ENCODE measurements at regions not wholly inside any gene's neighbourhood (a gene's known extent, or its start where the extent isn't known, plus 50 kb on each side); places are given as distances from the start of the nearest gene placed in this dataset.

- DNase-seq: no peak
Observed at GRCh38 chr18:66826211-66826610, 222.3 kb upstream of the CDH19 start.

GRCh38 chr18:66825347-66825746 is 221.5 kb upstream of the CDH19 start:
- no peak for DNase-seq

- DNase-seq: no peak
Observed at GRCh38 chr18:66819235-66819634, 215.3 kb upstream of the CDH19 start.

- DNase-seq: no peak
Observed at GRCh38 chr18:66813138-66813537, 209.2 kb upstream of the CDH19 start.

GRCh38 chr18:66795051-66795450 is 191.2 kb upstream of the CDH19 start:
- no peak for DNase-seq

DNA sequence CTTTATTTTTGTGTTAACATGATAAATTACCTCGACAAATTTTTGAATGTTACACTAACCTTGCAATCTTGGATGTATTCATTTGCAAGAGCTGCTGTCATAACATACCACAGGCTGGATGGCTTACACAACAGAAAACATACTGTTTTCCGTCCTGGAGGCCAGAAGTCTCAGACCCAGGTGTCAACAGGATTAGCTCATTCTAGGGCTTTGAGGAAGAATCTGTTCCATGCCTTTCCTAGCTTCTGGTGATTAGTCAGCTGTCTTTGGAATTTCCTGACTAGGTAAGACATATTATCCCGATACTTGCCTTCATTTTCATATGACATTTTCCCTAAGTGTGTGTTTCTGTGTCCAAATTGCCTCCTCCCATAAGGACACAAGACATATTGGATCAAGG is 188.6 kb upstream of the CDH19 start:
- no peak for DNase-seq

DNA sequence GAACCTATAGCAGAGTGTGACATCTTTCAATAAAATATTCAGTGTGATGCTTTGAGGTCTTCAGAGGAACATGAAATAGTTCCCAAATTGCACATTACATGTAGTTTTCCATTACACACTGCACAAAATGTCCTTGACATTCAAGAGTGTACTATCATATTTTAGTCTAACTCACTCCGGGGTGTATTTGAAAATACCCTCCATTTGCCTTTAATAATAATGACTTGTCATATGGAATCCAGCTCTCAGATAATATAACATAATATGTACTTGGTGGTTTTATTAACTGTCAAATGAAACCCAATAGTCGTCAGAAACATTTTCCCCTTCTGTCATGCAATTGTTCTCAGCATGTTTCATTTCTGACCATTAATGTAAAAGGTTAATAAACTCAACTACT is 176.7 kb upstream of the CDH19 start:
- DNase-seq: no peak

DNA sequence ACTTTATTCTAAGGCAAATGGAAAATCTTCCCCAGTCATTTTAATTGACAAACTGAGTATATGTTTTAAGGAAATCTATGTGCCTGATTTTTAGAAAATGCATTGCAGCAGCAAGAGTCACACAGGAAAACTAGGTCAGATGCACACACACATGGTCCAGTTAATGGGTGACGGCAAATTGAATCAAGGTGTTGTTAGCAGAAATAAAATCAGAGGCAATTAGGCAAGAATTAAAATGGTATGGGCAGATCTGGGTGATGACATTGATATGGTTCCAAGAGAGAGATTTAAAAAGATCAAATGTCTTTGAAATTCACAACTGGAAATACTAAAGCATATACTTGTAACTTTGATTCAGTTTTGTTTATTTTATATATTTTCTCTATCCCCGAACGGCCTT is 174.2 kb upstream of the CDH19 start:
- no peak for DNase-seq

DNA sequence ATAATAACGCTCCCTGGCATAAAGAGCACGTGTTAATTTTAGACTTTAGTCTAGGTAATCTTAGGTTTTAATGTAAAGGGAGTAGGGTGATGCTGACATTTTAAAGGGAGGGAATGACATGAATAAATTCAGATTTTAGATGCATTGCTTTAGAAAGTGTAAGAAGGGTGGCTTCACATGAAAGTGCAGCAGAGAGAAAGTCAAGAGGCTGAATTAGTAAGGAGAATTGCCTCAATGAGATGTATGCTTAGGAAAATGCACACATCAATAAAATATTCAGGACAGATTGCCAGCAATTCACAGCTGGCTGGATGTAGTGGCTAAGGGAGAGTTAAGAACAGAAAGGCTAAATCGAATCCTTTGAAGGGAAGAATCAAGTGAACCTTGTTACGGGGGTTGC is 165.5 kb upstream of the CDH19 start:
- no peak for DNase-seq

DNA sequence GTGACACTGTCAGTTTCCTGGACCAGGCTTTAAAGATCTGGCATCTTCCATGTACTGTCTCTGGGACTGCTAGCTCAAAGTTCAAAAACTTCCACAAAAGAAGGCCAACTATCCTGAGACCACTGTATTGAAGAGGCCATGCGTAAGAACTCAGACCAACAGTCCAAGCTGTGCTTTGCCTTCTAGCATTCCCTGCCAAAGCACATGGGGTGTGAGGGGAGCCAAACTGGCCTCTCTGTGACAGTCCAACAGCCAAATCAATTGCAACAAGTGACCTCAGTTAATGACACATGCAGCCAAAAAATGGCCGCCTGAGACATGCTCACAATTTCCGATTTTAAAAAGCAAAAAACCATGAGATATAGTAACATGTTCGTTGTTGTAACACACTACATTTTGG is 160.3 kb upstream of the CDH19 start:
- no peak for DNase-seq

GRCh38 chr18:66761166-66761565 is 157.3 kb upstream of the CDH19 start:
- no peak for DNase-seq

- DNase-seq: no peak
Observed at GRCh38 chr18:66760559-66760958, 156.7 kb upstream of the CDH19 start.

- no peak for DNase-seq
Observed at GRCh38 chr18:66759050-66759828, 155.3 kb upstream of the CDH19 start.

DNA sequence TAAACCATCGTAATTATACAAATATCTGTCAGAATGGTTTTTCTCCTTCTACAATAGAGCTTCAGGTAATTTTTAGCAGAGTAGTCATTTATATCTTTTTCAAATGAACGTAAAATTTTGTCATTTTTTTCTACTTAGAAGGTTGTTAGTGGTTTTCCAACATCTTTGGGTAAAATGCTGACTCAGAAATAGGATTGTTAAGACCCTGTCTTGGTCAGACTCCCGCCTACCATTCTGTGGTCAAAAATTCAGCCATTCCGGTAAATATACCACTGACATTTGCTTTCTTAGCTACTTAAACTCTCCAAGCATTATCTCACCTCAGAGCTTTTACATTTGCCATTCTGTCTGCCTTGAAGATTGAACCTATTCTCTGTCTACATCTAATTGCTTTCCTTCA is 154.1 kb upstream of the CDH19 start:
- no peak for DNase-seq

DNA sequence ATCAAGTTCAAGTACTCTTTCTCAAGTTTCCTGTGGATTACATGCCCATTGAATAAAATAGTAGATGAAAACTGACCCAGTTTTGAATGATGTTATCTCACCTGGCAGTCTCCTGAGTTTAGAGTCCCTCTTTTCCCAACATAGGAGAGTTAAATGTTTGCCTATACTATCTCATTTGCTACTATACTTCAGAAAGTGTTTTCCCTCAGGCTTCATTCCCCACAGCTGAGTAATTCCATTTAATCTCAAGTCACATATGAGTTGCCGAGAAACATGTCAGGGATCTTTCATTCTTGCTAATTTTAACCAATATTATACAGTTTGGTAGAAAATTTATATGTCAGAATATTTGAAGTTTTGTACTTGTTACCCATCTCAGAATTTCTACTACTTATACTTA is 150.4 kb upstream of the CDH19 start:
- no peak for DNase-seq

DNA sequence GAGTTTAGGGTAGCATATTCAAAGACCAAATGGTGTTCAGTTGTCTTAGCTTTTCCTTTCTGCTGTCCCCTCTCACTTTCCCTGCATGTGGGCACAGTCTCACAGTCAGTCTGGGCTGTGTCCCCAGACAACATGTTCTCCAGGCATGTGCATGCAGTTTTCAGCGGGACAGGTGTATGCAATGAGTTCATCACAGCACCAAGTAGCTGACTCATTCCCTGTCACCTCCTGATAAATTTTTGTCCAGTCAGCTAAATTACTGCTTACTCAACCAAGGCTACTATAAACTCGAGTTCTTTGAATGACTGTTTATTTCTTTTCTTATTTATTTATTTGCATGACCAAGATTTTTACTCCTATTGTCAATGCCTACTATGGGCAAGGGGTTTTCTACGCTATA is 148.8 kb upstream of the CDH19 start:
- DNase-seq: no peak

DNA sequence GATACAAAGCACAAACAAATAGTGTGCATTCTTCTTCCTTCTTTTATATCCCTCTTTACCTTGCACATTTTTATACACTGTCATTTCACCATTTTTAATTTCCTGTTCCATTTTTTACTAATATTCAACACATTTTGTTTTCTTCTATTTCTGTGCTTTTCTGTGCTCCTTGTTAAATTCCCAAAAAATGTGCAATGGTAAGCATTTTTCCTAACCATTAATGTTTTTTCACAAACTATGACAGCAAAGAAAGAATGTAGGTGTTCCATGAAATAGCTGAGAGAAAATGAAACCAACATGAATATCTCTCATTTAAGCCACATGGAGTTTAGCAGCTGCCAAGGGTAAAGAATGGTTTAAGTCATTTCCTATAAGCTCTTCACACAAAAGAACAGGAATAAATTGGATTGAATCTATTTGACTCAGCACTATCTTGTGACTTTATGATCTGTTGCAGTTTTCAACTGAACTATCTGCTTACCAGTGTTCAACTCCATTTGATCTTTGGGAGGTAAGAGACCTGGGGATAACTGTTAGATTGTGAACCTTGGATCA is 145.7 kb upstream of the CDH19 start:
- no peak for DNase-seq

GRCh38 chr18:66749030-66749429 is 145.1 kb upstream of the CDH19 start:
- no peak for DNase-seq

DNA sequence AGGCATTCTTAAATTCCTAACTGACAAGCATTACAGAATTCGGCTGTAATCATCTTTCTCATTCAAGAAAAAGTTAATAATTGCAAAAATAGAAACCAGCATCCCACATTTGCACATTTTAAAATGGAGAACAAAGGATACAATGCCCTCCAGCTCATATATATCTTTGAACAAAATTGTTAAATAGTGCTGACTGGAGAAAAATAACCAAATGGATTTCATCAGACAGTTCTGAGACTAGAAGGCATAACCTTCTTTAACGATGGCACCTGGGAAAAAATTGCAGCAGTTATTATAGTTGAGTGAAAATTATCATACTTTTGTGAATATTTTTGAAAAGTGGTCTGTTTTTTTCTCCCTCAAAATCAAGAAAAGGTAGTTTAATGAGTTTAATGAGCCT is 138.9 kb upstream of the CDH19 start:
- no peak for DNase-seq

DNA sequence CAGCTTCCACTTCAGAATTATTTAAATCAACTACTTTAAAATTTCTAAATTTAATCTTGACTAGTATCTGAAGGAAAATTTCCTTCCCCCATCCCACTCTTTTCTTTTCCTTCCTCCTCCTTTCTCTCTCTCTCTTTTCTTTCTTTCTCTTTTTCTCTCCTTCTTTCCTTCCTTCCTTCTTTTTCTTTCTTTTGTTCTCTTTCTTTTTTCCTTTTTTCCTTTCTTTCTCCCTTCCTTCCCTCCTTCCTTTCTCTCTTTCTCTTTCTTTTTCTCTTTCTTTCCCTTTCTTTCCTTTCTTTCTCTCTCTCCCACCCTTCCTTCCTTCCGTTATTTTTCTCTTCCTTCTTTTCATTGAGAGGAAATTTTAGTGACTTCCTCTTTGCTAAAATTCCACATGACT is 132.0 kb upstream of the CDH19 start:
- no peak for DNase-seq

- no peak for DNase-seq
Observed at GRCh38 chr18:66734451-66734850, 130.6 kb upstream of the CDH19 start.

DNA sequence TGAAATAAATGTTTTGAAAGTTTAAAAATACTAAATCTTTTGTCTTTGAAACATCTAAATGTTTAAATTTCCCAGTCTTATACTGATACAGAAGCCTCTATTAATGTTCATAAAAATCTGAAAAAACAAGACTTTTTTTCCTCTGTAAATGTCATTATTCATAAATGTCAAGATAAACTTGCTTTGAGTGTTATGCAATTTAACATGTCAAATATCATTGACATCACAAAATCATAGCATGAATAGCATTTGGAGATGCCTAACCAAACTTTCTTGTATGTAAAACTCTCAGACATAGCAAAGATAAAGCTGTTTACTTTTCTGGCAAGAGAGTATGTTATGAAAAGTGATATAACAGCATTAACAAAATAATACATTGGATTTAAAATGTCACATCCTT is 128.0 kb upstream of the CDH19 start:
- no peak for DNase-seq

DNA sequence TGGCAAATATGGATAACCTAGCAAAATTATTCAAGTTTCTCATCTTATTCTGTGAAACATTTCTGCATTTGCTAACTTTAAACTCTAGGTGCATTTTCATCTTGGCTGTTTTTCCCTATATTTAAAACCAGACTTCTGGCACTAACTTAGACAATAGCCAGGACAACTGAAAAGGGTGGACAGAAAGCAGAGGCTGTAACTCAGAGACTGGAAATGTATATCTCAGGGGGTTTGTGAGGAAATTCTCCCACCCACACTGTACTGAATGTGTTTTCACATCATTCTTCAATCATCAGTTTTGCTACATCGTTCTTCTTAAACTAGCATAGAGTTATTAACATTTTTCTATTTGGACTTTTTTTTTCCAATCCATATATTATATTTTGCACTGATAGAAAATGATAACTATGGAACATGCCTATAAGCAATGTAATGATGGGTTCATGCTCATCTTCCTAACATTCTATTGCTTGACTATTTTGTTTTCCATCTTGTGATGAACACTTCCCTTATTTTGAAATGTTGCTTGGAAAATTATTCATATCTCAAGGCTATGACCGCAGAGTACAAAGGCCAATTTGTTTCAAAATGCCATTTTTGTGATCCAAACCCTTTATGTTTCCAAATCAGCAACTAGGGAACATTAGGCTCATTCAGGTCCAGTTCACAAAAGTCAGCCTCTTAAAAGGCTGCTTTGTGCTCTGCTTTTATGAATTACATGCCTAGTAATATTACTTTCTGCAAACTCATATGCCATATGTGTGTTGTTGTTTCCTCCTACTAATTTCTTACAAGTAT is 125.8 kb upstream of the CDH19 start:
- no peak for DNase-seq

DNA sequence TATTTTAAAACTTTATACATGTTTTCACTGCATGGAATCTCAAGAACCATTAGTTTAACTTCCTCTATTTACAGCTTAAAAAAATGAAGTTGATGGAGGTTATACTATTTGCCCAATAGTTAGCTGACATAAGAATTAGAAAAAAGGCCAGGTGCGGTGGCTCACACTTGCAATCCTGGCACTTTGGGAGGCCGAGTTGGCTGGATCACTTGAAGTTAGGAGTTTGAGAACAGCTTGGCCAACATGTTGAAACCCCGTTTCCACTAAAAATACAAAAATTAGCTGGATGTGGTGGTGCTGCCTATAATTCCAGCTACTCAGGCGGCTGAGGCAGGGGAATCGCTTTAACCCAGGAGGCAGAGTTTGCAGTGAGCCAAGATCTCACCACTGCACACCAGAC is 125.1 kb upstream of the CDH19 start:
- DNase-seq: no peak
